HEK293 (cell line): ENCODE measurements at regions not wholly inside any gene's neighbourhood (a gene's known extent, or its start where the extent isn't known, plus 50 kb on each side); places are given as distances from the start of the nearest gene placed in this dataset.

Experiments
- CTCF ChIP-seq: fragments of 450-650 bp; formaldehyde crosslinking; IDR thresholded peaks from 2 replicates; pipeline ENCODE4 v1.5.1; 2016; ENCODE audit warnings: missing biosample characterization, missing genetic modification characterization
- KLF8 ChIP-seq: fragments of 450-650 bp; formaldehyde crosslinking; IDR thresholded peaks from 2 replicates; pipeline ENCODE4 v1.5.1; 2016; ENCODE audit warnings: missing biosample characterization, missing genetic modification characterization
- REPIN1 ChIP-seq: fragments of 450-650 bp; formaldehyde crosslinking; IDR thresholded peaks from 2 replicates; pipeline ENCODE4 v1.5.1; 2017; ENCODE audit warnings: missing biosample characterization, missing genetic modification characterization, low read depth
- ZNF24 ChIP-seq: fragments of 450-650 bp; formaldehyde crosslinking; IDR thresholded peaks from 2 replicates; pipeline ENCODE4 v1.5.1; 2016; ENCODE audit warnings: missing biosample characterization, missing genetic modification characterization
- ZNF26 ChIP-seq: fragments of 450-650 bp; formaldehyde crosslinking; IDR thresholded peaks from 2 replicates; pipeline ENCODE4 v1.5.1; 2016; ENCODE audit warnings: missing biosample characterization, missing genetic modification characterization
- ZNF292 ChIP-seq: fragments of 450-650 bp; formaldehyde crosslinking; IDR thresholded peaks from 2 replicates; pipeline ENCODE4 v1.5.1; 2016; ENCODE audit warnings: low read depth, missing biosample characterization, missing genetic modification characterization, borderline replicate concordance
- ZNF555 ChIP-seq: fragments of 450-650 bp; formaldehyde crosslinking; conservative IDR thresholded peaks from 2 replicates; pipeline ENCODE4 v1.5.1; 2017; ENCODE audit warnings: missing biosample characterization, mild to moderate bottlenecking, missing genetic modification characterization, inconsistent platforms
- ZNF585B ChIP-seq: fragments of 450-650 bp; formaldehyde crosslinking; IDR thresholded peaks from 2 replicates; pipeline ENCODE4 v1.5.1; 2016; ENCODE audit warnings: missing biosample characterization, missing genetic modification characterization

DNA sequence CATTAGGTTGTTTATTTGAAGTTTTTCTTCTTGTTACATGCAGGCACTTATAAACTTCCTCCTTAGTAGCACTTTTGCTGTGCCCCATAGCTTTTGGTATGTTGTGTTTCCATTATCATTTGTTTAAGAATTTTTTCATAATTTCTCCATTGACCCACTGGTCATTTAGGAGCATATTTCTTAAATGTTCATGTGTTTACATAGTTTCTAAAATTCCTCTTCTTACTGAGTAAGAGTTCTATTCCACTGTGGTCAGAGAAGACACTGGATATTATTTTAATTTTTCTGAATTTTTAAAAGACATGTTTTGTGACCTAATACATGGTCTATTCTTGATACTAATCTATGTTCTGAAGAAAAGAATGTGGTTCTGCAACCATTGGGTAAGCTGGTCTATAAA, 333.0 kb downstream of the DDX10 start:
- TF ChIP-seq KLF8 (tag by site-specific recombination): no peak
- no peak for TF ChIP-seq ZNF26 (tag by site-specific recombination)
- no peak for TF ChIP-seq ZNF292 (tag by site-specific recombination)
- no peak for TF ChIP-seq CTCF (tag by site-specific recombination)
- TF ChIP-seq REPIN1: no peak
- TF ChIP-seq ZNF24: no peak
- TF ChIP-seq ZNF585B (tag by site-specific recombination): no peak
- TF ChIP-seq ZNF555 (tag by site-specific recombination): no peak
